ENCODE measurements at regions not wholly inside any gene's neighbourhood (a gene's known extent, or its start where the extent isn't known, plus 50 kb on each side); places are given as distances from the start of the nearest gene placed in this dataset.

- TF ChIP-seq FOXA1 (IDR thresholded peaks at IDR 0.05) (no peak), CTCF (IDR thresholded peaks at IDR 0.05; ENCODE audit: low read depth, low read length, missing input control) (no peak), TAF1 (conservative IDR thresholded peaks at IDR 0.05) (no peak), REST (IDR thresholded peaks at IDR 0.05) (no peak), RXRA (IDR thresholded peaks at IDR 0.05) (no peak), HNF4G (IDR thresholded peaks at IDR 0.05) (no peak), MAX (IDR thresholded peaks at IDR 0.05) (no peak), ATF3 (IDR thresholded peaks at IDR 0.05) (no peak)
These were observed 204.1 kb downstream of the DEPDC1B start for GRCh38 chr5:60495644-60496520.

All from liver (tissue), 3 donors.